ENCODE measurements at regions not wholly inside any gene's neighbourhood (a gene's known extent, or its start where the extent isn't known, plus 50 kb on each side); places are given as distances from the start of the nearest gene placed in this dataset.
"Not testable (repeated sequence)": the region's sequence is repeated elsewhere in the genome, so short reads cannot be mapped to it uniquely, and the experiment has no call there.

DNA sequence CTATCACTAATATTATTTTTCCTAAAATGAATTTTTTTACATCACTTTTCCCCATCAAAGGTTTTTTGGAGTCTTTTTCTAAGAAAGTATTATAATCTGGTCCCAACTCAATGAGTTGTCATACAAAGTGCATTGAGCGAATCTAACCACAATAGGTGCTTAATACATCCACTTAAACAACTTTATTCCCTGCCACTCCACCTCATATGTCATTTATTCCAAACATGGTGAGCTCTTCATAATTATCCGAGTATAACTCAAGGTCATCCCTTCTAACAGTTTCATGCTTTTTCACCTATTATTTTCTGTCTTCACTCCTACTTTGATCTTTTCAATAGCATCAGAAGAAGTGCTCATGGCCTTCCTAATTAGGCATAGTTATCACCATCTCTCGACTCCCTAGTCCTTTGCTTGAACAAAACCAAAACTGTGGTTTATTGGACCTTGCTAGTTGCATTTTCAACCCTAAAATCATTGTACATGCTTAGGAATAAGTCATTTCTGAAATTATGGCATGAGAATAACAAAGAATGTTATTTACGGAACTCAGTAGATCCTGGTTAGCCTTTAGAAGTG lies 754.7 kb upstream of the CTNND2 start:
- no peak for DNase-seq (ENCODE audit: low read depth)
- H3K4me3 ChIP-seq (ENCODE audit: low read depth, low read length), result no peak overlapping the region
- TF ChIP-seq, protein P1, sequence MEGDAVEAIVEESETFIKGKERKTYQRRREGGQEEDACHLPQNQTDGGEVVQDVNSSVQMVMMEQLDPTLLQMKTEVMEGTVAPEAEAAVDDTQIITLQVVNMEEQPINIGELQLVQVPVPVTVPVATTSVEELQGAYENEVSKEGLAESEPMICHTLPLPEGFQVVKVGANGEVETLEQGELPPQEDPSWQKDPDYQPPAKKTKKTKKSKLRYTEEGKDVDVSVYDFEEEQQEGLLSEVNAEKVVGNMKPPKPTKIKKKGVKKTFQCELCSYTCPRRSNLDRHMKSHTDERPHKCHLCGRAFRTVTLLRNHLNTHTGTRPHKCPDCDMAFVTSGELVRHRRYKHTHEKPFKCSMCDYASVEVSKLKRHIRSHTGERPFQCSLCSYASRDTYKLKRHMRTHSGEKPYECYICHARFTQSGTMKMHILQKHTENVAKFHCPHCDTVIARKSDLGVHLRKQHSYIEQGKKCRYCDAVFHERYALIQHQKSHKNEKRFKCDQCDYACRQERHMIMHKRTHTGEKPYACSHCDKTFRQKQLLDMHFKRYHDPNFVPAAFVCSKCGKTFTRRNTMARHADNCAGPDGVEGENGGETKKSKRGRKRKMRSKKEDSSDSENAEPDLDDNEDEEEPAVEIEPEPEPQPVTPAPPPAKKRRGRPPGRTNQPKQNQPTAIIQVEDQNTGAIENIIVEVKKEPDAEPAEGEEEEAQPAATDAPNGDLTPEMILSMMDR (IDR thresholded peaks at IDR 0.05; ENCODE audit: low read depth, low read length), result no peak
- no peak for TF ChIP-seq MYC (IDR thresholded peaks at IDR 0.05; ENCODE audit: low read depth, low read length)
- TF ChIP-seq POLR2A (IDR thresholded peaks at IDR 0.05; ENCODE audit: extremely low read depth, insufficient read length), result no peak
- TF ChIP-seq, protein P2, sequence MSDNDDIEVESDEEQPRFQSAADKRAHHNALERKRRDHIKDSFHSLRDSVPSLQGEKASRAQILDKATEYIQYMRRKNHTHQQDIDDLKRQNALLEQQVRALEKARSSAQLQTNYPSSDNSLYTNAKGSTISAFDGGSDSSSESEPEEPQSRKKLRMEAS (IDR thresholded peaks at IDR 0.05; ENCODE audit: low read depth, low read length), result no peak

DNA sequence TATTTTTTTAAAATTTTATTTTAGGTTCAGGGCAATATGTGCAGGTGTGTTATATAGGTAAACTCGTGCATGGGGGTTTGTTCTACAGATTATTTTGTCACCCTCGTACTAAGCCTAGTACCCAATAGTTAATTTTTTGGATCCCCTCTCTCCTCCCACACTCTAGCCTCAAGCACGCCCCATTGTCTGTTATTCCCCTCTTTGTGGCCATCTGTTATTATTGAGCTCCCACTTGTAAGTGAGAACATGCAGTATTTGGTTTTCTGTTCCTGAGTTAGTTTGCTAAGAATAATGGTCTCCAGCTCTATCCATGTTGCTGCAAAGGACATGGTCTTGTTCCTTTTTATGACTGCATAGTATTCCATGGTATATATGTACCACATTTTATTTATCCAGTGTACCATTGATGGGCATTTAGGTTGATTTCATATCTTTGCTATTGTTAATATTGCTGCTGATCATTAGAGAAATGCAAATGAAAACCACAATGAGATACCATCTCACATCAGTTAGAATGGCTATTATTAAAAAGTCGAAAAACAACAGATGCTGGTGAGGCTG lies 753.7 kb upstream of the CTNND2 start:
- not testable (repeated sequence) for H3K4me3 ChIP-seq (ENCODE audit: low read depth, low read length); DNase-seq (ENCODE audit: low read depth)

DNA sequence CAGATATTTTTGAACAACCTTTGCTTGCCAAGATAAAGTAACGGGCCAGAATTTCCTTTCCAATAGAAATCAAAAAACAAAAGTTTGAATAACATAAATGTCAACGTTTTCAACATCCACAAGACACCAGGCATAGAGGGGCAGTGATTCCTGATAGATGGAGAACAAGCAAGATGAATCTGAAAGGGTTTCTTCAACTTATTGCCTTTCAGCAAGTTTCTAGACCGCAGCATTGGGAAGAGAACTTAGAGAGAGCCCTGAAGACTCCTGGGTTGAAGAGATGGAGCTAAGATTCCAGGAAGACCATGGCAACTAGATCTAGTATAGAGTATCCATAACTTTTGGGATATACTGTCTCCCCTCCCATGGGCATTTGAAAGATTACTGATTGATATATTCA lies 751.4 kb upstream of the CTNND2 start:
- no peak overlapping the region for H3K4me3 ChIP-seq (ENCODE audit: low read depth, low read length)
- TF ChIP-seq MYC (IDR thresholded peaks at IDR 0.05; ENCODE audit: low read depth, low read length) (no peak), POLR2A (IDR thresholded peaks at IDR 0.05; ENCODE audit: extremely low read depth, insufficient read length) (no peak)
- TF ChIP-seq, protein P2 (IDR thresholded peaks at IDR 0.05; ENCODE audit: low read depth, low read length), result no peak
- TF ChIP-seq, protein P1 (IDR thresholded peaks at IDR 0.05; ENCODE audit: low read depth, low read length), result no peak
- no peak for DNase-seq (ENCODE audit: low read depth)

DNA sequence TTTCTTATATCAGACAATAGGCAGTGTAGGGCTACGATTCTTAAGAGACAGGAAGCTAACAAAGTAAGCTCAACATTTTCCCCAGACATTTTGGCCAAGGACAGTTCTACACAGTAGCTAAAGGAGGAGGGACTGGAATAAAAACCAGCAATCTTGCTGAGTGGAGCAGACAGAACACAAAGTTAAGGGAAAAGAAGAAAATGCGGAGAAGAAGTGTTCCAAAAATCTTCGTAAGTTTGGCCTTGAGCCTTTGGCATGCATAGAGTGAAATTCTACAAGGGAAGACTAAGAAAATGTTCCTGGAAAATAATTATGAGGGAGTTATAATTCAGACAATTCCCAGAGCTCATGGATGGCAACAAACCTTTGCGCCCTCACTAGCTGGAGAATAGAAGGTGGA lies 748.0 kb upstream of the CTNND2 start:
- TF ChIP-seq, protein P1 (IDR thresholded peaks at IDR 0.05; ENCODE audit: low read depth, low read length), result no peak
- TF ChIP-seq POLR2A (IDR thresholded peaks at IDR 0.05; ENCODE audit: extremely low read depth, insufficient read length) (no peak), MYC (IDR thresholded peaks at IDR 0.05; ENCODE audit: low read depth, low read length) (no peak)
- TF ChIP-seq, protein P2 (IDR thresholded peaks at IDR 0.05; ENCODE audit: low read depth, low read length), result no peak
- no peak for DNase-seq (ENCODE audit: low read depth)
- H3K4me3 ChIP-seq (ENCODE audit: low read depth, low read length), result no peak overlapping the region

DNA sequence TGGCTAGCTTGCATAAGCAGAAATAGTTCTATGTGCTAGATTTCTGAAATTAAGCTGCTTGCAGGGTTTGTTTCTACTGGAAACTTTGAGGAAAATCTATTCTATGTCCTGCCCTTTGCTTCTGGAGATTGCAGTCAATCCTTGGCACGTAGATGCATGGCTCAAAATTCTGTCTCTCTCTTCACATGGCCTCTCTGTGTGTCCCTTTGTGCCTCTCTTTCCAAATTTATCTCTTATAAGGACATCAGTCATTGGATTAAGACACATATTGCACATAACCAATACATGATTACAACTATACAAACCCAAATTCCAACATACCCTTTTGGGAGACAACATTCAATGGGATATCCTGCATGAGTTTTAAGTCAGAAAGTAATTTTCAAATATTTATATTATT lies 744.3 kb upstream of the CTNND2 start:
- H3K4me3 ChIP-seq (ENCODE audit: low read depth, low read length), result no peak overlapping the region
- no peak for DNase-seq (ENCODE audit: low read depth)
- no peak for TF ChIP-seq POLR2A (IDR thresholded peaks at IDR 0.05; ENCODE audit: extremely low read depth, insufficient read length)
- TF ChIP-seq, protein P2 (IDR thresholded peaks at IDR 0.05; ENCODE audit: low read depth, low read length), result no peak

DNA sequence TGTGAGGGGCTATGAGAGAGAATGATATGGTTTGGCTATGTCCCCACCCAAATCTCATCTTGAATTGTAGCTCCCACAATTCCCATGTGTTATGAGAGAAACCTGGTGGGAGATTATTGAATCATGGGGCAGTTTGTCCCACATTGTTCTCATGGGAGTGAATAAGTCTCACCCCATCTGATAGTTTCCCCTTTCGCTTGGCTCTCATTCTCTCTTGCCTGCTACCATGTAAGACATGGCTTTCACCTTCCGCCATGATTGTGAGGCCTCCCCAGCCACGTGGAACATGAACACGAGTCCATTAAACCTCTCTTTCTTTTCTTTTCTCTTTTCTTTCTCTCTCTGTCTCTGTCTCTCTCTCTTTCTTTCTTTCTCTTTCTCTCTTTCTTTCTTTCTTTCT lies 743.4 kb upstream of the CTNND2 start:
- TF ChIP-seq MYC (IDR thresholded peaks at IDR 0.05; ENCODE audit: low read depth, low read length), result no peak
- TF ChIP-seq, protein P1 (IDR thresholded peaks at IDR 0.05; ENCODE audit: low read depth, low read length), result no peak
- TF ChIP-seq POLR2A (IDR thresholded peaks at IDR 0.05; ENCODE audit: extremely low read depth, insufficient read length), result no peak
- DNase-seq (ENCODE audit: low read depth), result no peak
- H3K4me3 ChIP-seq (ENCODE audit: low read depth, low read length), result no peak overlapping the region

DNA sequence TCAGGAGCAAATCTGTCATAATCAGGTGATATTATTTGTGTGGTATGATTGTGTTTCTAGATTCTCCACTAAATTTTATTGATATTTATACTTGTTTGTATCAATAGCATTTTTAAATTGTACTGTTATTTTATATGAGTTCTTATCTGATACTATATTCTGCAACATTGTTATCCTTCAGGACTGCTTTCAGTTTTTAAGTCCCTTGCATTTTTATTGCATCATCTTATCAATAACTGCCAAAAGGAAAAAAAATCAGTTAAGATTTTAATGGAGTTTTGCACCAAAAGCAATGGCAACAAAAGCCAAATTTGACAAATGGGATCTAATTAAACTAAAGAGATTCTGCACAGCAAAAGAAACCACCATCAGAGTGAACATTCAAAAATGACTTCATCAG lies 741.3 kb upstream of the CTNND2 start:
- TF ChIP-seq POLR2A (IDR thresholded peaks at IDR 0.05; ENCODE audit: extremely low read depth, insufficient read length) (no peak), MYC (IDR thresholded peaks at IDR 0.05; ENCODE audit: low read depth, low read length) (no peak)
- TF ChIP-seq, protein P1 (IDR thresholded peaks at IDR 0.05; ENCODE audit: low read depth, low read length), result no peak
- TF ChIP-seq, protein P2 (IDR thresholded peaks at IDR 0.05; ENCODE audit: low read depth, low read length), result no peak
- DNase-seq (ENCODE audit: low read depth), result no peak
- no peak overlapping the region for H3K4me3 ChIP-seq (ENCODE audit: low read depth, low read length)
